LHCN-M2 (cell line): ENCODE measurements at regions not wholly inside any gene's neighbourhood (a gene's known extent, or its start where the extent isn't known, plus 50 kb on each side); places are given as distances from the start of the nearest gene placed in this dataset.
"Not testable (repeated sequence)": the region's sequence is repeated elsewhere in the genome, so short reads cannot be mapped to it uniquely, and the experiment has no call there.

Source experiments
- DNase-seq: peaks from one replicate; pipeline ENCODE4 v3.0.0-alpha.2; 2012; ENCODE audit warnings: low read depth

GRCh38 chrX:69431420-69431819, 72.7 kb upstream of the NALF2 start:
- DNase-seq: no peak

- no peak for DNase-seq
Measured at GRCh38 chrX:69430785-69431184, 73.3 kb upstream of the NALF2 start.

DNA sequence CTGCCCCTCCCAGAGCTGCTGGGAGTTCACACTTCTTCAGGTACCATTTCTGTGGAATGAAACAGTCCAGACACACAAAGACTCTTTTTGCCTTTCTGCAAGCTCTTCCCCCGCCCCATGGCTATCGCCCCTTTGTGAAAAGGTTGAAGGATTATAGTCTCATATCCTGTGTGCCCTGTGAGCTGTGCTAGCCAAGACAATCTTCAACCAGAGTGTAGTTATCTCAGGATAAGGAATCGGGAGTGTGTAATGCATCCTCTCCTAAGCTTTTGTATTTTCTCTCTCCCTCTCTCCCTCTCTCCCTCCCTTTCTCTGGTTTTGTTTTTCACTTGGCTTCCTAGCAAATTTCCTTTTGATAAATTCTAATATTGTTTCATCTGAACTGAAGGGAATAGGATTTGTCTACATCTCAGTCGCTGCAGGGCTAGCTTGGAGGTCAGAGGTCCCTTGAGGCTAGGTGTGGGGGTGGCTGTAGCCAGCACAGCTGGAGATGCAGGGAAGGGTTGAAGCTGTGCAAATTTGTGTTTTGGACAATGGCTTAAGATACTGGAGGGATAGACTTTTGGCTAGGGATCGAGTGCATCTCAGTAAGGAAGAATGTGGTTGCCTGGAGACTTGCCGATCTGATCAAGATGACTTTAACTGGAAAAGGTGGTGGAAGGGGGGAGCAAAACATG, 74.6 kb upstream of the NALF2 start:
- no peak for DNase-seq

DNA sequence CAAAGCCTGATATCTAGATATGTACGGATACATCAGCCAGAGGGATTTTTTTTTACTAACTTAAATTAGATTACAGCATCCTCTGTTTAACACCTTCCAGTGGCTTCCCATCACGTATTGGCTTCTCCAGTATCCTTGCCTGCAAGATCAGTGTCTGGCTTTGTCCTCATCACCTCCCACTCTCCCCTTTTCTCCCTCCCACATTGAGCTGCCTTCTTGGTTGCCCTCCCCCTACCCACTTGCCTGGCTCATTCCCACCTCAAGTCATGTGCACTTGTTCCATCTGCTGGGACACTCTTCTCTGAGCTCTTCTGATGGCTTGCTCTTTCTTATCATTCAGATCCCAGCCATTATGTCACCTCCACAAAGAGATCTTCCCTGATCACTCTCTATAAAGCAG, 75.9 kb upstream of the NALF2 start:
- DNase-seq: no peak

DNA sequence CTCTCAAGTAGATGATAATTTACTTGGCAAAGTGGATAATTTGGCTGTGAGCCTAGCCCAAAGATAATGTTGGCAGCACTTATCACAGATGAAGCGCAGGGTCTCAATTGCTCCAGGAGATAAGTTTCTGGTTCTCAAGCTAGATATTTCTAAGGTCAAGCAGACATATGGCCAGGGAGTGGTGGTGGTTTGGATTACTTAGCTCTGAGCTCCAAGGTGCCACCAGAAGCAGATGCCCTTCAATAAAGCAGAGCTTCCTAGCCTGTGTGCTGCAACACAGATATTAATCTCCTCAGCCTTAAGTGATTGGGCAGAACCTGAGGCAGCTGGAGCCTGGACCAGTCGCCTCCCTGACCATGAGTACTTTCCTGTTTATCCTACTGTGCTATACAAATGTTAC, 79.2 kb upstream of the NALF2 start:
- no peak for DNase-seq

GRCh38 chrX:69424161-69424560, 80.0 kb upstream of the NALF2 start:
- DNase-seq: peak; percentile 0

DNA sequence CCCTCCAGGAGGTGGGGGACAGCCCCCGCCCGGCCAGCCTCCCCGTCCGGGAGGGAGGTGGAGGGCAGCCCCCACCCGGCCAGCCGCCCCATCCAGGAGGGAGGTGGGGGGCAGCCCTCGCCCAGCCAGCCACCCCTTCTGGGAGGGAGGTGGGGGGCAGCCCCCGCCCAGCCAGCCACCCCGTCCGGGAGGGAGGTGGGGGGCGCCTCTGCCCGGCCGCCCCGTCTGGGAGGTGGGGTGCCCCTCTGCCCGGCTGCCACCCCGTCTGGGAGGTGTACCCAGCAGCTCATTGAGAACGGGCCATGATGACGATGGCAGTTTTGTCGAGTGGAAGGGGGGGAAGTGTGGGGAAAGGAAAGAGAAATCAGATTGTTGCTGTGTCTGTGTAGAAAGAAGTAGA, 81.9 kb upstream of the NALF2 start:
- not testable (repeated sequence) for DNase-seq

DNA sequence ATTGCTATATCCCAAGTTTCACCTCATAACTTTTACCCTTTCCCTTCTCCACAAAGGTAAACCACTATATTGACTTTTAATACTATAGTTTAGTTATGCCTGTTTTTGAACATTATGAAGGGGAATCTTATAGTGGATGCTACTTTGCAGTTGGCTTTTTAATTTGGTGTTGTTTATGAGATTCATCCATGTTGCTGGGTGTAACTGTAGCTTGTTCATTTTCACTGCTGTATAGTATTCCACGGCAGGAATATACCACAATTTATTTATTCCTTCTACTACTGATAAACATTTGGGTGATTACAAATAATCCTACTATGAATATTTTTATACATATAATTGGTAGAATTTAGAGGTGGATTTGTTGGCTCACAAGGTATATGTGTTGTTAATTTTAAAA, 88.4 kb upstream of the NALF2 start:
- DNase-seq: no peak

- DNase-seq: no peak
Measured at GRCh38 chrX:69412661-69413060, 91.5 kb upstream of the NALF2 start.

- no peak for DNase-seq
Measured at GRCh38 chrX:69398881-69399280, 105.2 kb upstream of the NALF2 start.

DNA sequence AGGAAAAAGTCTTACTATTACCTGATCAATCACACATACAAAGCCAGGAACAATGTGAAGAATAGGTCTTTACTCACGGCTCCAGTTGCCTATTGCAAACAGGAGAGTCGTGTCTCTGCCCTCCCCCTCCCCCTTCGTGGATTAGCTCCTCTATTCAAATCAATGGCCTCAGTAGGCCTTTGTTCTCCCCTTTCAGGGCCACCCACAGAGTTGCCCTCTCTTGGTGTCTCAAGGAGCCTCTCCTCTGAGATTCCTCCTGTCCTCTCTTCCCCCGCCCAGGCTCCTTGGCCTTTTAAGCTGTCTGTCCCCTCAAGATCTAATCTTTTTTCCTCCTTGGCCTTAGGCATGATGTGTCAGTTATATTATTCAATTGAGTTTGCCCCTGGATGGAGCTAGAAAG, 107.2 kb upstream of the NALF2 start:
- DNase-seq: no peak

GRCh38 chrX:69395306-69395705, 108.8 kb upstream of the NALF2 start:
- DNase-seq: no peak

DNA sequence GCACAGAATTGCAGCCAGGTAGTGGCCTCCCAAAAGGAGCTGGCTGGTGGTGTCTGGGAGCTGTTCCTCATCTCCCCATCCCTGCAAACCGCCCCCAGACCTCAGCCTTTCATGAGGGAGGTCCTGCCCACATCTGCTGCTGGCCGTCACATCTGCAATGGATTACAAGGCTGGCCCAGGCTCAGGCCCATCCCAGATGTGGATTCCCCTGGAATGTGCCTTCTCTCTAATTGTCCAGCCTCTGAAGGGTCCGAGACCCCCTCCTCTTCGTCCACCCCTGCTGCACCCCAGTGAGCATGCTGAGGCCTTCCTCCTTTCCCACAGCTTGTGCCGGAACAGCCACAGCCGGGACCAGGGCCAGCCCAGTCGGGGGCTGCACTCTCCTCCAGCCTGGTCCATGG, 115.0 kb upstream of the NALF2 start:
- DNase-seq: no peak

DNA sequence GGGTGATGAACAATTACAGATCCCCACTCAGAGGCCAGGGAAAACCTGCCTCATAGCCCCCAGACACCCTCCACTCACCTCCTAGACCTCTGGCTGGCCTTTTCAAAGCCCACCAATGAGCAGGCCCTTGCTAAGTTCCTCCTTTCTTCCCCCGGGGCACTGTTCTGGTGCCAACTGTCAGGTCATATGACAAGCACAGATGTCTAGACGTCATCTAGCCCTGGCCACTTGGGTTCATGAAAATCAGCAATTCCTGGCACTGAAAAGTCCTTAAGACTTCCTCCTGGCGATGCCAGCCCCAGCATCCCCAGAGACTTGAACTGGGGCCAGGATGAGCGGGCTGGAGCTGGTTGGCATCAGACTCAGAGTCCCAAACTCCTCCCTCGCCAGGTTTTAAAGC, 115.6 kb upstream of the NALF2 start:
- DNase-seq: no peak

- peak; percentile 2 for DNase-seq
Measured at GRCh38 chrX:69387567-69388487, 116.3 kb upstream of the NALF2 start.

GRCh38 chrX:69386681-69387080, 117.4 kb upstream of the NALF2 start:
- DNase-seq: no peak

- no peak for DNase-seq
Measured at GRCh38 chrX:69379412-69379811, 124.7 kb upstream of the NALF2 start.

GRCh38 chrX:69374569-69374968, 129.6 kb upstream of the NALF2 start:
- no peak for DNase-seq

DNA sequence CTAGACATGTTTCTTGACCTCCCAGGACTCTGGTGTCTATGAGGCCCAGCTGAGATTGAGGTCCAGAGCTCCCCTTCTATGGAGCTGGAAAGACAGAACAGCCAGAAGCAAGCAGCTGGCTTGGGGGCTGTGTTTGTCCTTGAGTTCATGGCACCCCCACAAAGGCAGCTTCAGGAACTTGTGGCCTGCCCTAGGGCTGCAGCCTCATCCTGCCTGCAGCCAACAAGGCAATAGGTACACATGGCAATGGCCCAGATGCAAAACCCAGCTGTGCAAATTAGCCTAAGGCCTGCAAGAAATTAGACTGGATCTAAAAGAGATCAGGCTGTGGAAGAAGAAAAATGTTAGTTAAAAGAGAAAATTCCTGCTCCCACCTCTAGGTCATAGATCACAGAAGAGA, 131.7 kb upstream of the NALF2 start:
- DNase-seq: no peak

DNA sequence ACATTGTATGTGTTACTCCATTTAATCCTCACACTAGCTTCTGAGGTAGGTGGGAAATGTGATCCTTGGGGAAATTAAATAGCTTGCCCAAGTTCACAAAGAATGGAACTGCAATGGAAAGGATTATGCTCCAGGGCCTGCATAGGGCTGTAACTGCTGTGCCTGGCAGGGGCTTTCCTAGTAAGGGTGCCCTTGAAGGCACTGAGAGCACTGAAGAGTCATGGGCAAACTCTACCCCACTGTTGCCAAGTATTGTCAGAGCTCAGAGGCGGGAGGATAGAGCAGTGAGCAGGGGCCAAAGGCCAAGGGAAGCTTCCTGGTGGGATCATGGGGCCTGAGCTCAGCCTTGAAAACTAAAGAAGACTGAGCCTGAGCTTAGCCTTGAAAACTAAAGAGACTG, 133.0 kb upstream of the NALF2 start:
- DNase-seq: no peak

DNA sequence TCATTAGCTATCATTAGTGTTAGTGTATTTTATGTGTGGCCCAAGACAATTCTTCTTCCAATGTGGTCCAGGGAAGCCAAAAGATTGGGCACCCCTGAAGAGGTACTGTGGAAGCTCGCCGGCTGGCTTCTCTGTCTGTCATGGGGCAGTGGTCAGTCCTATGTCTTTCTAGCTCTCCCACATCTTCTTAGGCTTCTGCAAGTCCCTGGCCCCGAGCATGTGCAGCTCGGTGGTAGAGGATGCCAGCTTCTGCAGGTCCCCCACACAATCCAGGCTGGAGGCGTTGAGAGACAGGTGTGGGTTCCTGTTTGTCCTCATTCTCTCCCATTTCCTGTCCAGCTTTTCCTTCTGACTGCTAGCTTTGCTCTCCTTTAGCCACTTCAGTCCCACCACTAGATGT, 134.1 kb upstream of the NALF2 start:
- DNase-seq: no peak

- DNase-seq: no peak
Measured at GRCh38 chrX:69366183-69366582, 137.9 kb upstream of the NALF2 start.

DNA sequence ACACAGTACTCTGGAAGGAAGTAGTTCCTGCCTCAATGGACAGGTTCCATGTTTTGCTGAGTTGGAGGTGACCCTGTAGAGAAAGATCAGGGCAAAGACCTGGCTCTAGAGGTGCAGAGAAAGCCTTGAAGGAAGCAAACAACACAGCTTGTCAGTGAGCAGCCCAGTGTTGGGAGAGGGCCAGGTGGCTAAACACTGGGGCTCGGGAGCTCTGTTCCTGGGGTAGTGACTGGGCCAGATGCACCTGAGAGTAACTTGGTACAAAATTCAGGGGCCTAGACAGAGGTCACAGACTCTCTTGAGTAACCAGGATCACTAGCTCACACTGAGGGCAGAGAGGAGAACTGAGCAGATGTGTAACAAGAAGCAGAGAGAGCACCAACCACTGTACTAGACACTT, 138.4 kb upstream of the NALF2 start:
- DNase-seq: no peak
